ENCODE measurements at regions not wholly inside any gene's neighbourhood (a gene's known extent, or its start where the extent isn't known, plus 50 kb on each side); places are given as distances from the start of the nearest gene placed in this dataset.
A peak's percentile ranks its signal among the peaks of the same experiment; 100 is the strongest.

DNA sequence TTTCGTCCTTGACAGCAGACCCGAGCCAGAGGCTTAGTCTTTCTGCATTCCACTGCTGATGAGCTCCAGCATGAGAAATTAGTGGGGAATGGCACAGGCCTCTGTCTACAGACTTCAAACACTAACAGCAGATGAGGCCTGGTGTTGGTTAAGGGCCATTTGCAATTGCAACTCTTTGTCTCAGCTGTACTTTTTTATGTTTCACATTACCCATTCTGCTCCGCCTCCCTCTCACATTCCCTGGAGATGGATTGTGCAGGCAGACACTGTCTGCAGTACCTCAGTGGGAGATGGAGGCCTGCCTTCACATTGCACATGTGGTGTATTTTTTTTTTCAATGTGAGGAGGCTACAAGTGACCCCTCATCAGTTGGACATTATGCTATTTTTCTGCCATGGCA is 370.2 kb downstream of the DUSP10 start:
- peaks cover 0 to 7% (median 0%) of the 10 kb centered on the region in 7 donors for H3K9me3 Mint-ChIP-seq
- no peaks in the 10 kb centered on the region for H3K36me3 Mint-ChIP-seq
- ATAC-seq (ENCODE audit: low read depth in 2 of 2) (no peak), DNase-seq (no peak)
- no peaks in the 10 kb centered on the region for H3K4me1 Mint-ChIP-seq
- H3K4me3 Mint-ChIP-seq: no peak overlapping the region
- H3K27ac Mint-ChIP-seq: no peak overlapping the region
- peaks cover 0 to 18% (median 5%) of the 10 kb centered on the region in 3 donors for H3K27me3 Mint-ChIP-seq

DNA sequence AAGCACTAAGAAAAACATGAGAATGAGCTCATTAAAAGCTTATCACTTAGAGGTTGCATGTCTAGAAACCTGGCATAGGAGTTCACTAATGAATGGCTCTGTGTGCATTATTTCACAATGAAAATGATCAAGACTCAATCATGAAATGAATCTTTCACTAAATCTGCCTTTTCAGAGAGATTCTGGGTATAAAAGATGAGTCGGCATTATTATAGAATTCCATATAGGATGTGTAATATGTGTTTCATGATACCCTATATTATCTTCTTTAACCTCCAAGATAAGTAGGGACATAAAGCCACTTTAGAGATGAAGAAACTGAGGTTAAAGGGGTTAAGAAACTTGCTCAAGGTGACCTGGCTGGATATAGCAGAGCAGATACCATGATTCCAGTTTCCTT is 368.1 kb downstream of the DUSP10 start:
- DNase-seq (no peak), ATAC-seq (ENCODE audit: low read depth in 2 of 2) (no peak)
- Mint-ChIP-seq H3K36me3 (no peaks in the 10 kb centered on the region), H3K4me1 (no peaks in the 10 kb centered on the region), H3K4me3 (no peak overlapping the region), H3K27ac (peak overlapping the region in 1 of 6 donors; percentile 54), H3K27me3 (peaks cover 0 to 16% (median 5%) of the 10 kb centered on the region in 3 donors), H3K9me3 (peaks cover 0 to 3% (median 0%) of the 10 kb centered on the region in 7 donors)

DNA sequence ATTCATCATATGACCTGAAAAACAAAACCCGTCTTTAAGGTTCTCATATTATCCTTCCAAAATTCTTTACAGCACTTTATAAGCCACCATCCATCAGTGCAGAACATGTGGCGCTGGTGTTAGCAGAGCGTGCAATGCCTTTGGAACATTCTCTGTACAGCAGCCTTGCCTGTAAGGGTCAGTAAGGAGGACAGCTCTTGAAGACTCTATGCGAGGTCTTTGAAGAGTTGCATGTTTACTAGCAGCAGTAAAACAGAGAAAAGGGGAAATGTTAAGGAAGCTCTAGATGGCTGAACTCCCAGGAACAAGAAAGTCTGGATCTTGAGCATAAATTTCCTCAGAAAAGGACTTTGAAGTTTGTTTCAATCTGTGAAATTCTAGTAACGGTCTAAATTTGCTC is 365.6 kb downstream of the DUSP10 start:
- Mint-ChIP-seq H3K36me3 (no peaks in the 10 kb centered on the region), H3K4me3 (no peak overlapping the region), H3K27ac (no peak overlapping the region), H3K4me1 (no peaks in the 10 kb centered on the region), H3K27me3 (peaks cover 0 to 9% (median 9%) of the 10 kb centered on the region in 3 donors), H3K9me3 (no peaks in the 10 kb centered on the region)
- ATAC-seq (ENCODE audit: low read depth in 2 of 2) (no peak), DNase-seq (no peak)

DNA sequence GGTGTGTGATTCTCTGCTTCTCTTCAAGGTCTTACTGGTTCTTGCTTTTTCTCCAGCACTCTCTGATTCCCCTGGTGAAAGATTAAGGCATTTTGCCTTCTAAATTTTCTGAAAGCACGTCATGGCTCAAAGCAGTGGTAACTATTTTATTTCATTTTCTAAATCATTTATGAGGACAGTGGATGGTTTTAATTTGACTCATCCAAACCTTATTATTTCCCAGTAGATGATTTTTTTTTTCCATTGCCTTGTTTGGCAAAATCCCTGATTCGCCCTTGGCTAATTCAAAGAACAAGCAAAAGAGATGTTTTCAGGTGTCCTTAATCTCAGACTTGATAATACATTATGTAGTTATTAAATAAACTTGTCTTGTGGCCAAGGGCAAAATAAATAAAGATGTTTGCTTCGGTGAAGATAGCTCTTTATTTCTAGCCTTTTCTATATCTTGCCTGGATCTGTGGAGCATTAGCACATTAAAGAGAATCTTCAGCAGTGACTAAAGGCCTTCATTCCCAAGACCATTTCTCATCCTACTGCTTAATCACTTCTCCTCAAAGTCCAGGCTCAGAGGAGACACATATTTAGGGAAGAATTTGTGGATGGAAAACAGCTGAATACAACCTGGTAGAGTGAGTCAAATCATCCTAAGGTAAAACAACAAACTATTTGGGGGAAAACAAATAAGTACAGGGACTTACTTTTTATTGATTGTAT is 359.8 kb downstream of the DUSP10 start:
- no peak overlapping the region for H3K4me3 Mint-ChIP-seq
- peaks cover 0 to 6% (median 0%) of the 10 kb centered on the region in 7 donors for H3K9me3 Mint-ChIP-seq
- no peaks in the 10 kb centered on the region for H3K36me3 Mint-ChIP-seq
- ATAC-seq (ENCODE audit: low read depth in 2 of 2) (no peak), DNase-seq (no peak)
- H3K27ac Mint-ChIP-seq: no peak overlapping the region
- H3K27me3 Mint-ChIP-seq: peaks cover 0 to 12% (median 6%) of the 10 kb centered on the region in 3 donors
- H3K4me1 Mint-ChIP-seq: no peaks in the 10 kb centered on the region

DNA sequence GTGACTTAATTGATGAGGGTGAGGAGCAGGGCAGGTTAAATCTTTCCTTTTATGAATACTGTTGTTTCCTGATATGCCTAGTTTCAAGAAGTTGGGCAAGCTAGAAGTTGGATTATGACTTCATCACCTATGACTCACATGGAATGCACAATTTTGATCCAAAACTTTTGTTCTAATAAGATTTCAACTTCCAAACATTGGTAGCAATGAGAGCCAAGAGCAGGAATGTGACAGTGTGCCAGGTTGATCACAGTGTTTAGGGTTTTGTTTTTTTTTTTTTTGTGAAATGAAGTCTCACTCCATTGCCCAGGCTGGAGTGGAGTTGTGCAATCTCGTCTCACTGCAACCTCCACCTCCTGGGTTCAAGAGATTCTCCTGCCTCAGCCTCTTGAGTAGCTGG is 349.4 kb downstream of the DUSP10 start:
- Mint-ChIP-seq H3K27me3 (peaks cover 19 to 54% (median 43%) of the 10 kb centered on the region in 3 donors), H3K9me3 (peaks cover 0 to 6% (median 0%) of the 10 kb centered on the region in 7 donors), H3K27ac (no peak overlapping the region), H3K4me1 (no peaks in the 10 kb centered on the region), H3K4me3 (no peak overlapping the region), H3K36me3 (no peaks in the 10 kb centered on the region)
- no peak for ATAC-seq (ENCODE audit: low read depth in 2 of 2)
- DNase-seq: no peak

DNA sequence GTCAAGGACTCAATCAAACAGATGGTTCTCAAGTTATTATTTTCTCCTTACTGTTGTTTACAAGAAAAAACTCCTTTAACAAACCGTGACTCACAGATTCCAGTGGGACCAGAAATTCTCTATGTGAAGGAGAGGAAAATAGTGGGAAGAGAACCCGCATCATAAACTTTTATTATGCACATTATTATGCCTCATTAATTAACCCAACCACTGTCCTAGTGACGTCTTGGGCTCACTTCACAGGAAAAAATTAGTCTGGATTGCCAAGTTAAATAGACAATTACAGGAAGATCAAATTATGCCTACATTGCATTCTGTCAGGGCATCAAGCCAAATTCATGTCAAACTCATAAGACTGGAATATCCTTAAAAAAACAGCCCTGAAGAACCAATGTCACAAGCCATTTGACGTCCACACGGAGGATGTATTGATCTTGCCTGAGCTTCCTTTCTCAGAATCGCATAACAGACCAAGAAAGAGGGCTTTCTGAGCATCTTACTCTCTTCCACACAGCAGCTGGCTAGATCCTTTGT is 347.8 kb downstream of the DUSP10 start:
- ATAC-seq (ENCODE audit: low read depth in 2 of 2) (no peak), DNase-seq (no peak)
- peaks cover 22 to 53% (median 42%) of the 10 kb centered on the region in 3 donors for H3K27me3 Mint-ChIP-seq
- peaks cover 0 to 12% (median 2%) of the 10 kb centered on the region in 7 donors for H3K9me3 Mint-ChIP-seq
- H3K36me3 Mint-ChIP-seq: no peaks in the 10 kb centered on the region
- H3K27ac Mint-ChIP-seq: no peak overlapping the region
- H3K4me3 Mint-ChIP-seq: no peak overlapping the region
- H3K4me1 Mint-ChIP-seq: no peaks in the 10 kb centered on the region

DNA sequence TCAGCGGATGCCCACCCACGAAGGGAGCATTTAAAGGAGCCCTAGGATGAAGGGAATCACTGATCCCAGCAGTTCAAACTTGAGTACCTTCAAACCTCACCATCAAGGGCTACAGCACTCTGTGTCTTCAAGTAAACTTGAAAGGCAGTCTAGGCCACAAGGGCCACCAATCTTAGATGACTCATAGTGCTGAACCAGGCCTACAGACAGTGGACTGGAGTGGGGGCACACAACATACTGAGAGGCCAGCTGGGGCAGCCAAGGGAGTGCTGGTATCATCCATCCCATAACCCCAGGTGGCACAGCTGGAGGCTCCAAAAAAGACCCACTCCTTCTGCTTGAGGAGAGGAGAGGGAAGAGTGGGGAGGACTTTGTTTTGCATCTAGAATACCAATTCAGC is 345.4 kb downstream of the DUSP10 start:
- no peaks in the 10 kb centered on the region for H3K4me1 Mint-ChIP-seq
- H3K4me3 Mint-ChIP-seq: no peak overlapping the region
- H3K9me3 Mint-ChIP-seq: peaks cover 0 to 32% (median 7%) of the 10 kb centered on the region in 7 donors
- H3K27ac Mint-ChIP-seq: no peak overlapping the region
- ATAC-seq (ENCODE audit: low read depth in 2 of 2) (no peak), DNase-seq (no peak)
- peaks cover 14 to 48% (median 43%) of the 10 kb centered on the region in 3 donors for H3K27me3 Mint-ChIP-seq
- no peaks in the 10 kb centered on the region for H3K36me3 Mint-ChIP-seq

DNA sequence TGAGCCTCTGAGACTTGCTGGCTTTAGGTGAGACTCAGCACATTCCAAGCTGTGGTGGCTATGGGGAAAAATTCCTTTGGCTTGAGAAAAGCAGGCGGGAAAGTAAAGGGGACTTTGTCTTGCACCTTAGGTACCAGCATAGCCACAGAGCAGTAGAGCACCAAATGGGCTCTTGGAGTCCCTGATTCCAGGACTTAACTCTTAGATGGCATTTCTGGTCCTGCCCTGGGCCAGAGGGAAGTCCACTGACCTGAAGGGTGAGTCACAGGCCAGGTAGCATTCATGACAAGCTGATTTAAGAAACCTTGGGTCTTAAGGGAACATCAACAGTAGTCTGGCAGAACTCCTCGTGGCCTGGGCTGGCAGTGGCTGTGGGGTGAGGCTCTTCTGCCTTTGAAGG is 344.7 kb downstream of the DUSP10 start:
- Mint-ChIP-seq H3K4me1 (no peaks in the 10 kb centered on the region), H3K9me3 (peaks cover 0 to 32% (median 7%) of the 10 kb centered on the region in 7 donors), H3K36me3 (no peaks in the 10 kb centered on the region), H3K27ac (no peak overlapping the region), H3K27me3 (peaks cover 14 to 43% (median 41%) of the 10 kb centered on the region in 3 donors), H3K4me3 (no peak overlapping the region)
- ATAC-seq (ENCODE audit: low read depth in 2 of 2) (no peak), DNase-seq (no peak)

DNA sequence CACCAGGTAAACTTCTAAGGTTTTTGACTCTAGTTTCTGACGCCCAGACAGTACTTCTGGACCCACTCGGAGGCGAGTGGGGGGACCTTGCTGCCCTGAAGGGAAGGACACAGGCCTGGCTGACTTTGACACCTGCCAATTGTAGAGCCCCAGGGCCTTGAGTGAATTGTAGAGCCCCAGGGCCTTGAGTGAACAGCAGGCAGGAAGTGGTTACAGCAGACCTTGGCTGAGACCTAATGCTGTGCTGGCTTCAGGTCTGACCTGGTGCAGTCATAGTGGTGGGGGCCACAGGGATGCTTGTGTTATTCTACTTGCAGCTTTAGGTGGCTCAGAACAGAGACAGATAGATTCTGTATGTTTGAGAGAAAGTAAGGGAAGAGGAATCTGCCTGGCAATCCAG is 344.3 kb downstream of the DUSP10 start:
- no peak overlapping the region for H3K4me3 Mint-ChIP-seq
- H3K9me3 Mint-ChIP-seq: peaks cover 0 to 32% (median 7%) of the 10 kb centered on the region in 7 donors
- H3K27ac Mint-ChIP-seq: no peak overlapping the region
- no peaks in the 10 kb centered on the region for H3K4me1 Mint-ChIP-seq
- DNase-seq (no peak), ATAC-seq (ENCODE audit: low read depth in 2 of 2) (no peak)
- no peaks in the 10 kb centered on the region for H3K36me3 Mint-ChIP-seq
- H3K27me3 Mint-ChIP-seq: peaks cover 14 to 46% (median 40%) of the 10 kb centered on the region in 3 donors

DNA sequence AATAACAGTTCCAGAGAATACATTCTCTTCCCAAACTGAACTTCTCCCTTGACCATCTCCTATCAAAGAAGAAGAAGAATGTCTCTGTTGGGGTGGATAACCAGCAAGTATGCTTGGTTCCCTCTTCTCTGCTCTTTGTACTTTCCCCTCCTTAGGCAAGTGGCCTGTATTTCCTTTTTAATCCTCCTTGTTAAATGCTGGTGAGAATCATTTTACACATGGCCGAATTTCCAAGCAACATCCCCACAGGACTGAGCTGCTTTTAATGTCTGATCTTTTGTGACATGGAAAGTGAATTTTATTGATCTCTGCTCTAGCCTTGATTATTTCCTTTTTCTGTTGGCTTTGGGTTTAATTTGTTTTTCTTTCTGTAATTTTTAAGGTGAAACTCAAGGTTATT is 336.7 kb downstream of the DUSP10 start:
- H3K4me1 Mint-ChIP-seq: no peaks in the 10 kb centered on the region
- H3K27ac Mint-ChIP-seq: no peak overlapping the region
- H3K9me3 Mint-ChIP-seq: peaks cover 0 to 12% (median 2%) of the 10 kb centered on the region in 7 donors
- no peaks in the 10 kb centered on the region for H3K36me3 Mint-ChIP-seq
- no peak for DNase-seq
- ATAC-seq (ENCODE audit: low read depth in 2 of 2): no peak
- H3K27me3 Mint-ChIP-seq: peaks cover 9 to 20% (median 11%) of the 10 kb centered on the region in 3 donors
- H3K4me3 Mint-ChIP-seq: no peak overlapping the region

DNA sequence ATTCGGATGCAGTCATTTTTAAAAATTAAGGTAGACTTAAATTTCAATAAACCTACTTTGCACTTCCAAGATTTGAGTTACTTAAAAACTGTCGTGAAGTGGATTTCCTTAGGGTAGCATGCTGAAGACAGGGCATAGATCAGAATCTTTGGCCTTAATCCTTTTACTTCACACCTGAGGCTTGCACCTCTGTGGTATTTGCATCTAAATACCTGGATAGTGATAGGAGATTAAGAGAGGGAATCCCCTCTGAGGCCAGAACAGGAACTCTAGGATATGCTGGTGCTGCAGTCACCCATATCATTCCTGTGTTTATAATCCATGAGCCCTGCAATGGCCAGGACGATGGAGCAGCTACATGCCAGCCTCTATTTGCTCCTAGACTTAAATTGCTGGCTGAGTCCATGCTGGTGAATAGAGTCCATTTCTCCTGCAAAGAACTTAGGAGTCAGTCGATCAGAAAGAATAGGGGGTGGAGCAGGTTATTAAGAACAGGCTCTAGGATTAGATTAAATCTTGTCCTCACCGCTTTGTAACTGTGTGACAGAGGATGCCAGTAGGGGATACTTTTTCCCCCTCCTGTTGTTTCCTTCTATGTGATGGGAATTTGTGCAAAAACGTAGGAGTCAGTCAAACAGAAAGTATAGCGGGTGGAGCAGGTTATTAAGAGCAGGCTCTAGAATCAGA is 333.6 kb downstream of the DUSP10 start:
- no peak for DNase-seq
- no peak overlapping the region for H3K27ac Mint-ChIP-seq
- H3K36me3 Mint-ChIP-seq: no peaks in the 10 kb centered on the region
- H3K4me1 Mint-ChIP-seq: no peaks in the 10 kb centered on the region
- ATAC-seq (ENCODE audit: low read depth in 2 of 2): no peak
- no peaks in the 10 kb centered on the region for H3K9me3 Mint-ChIP-seq
- no peak overlapping the region for H3K4me3 Mint-ChIP-seq
- peaks cover 11 to 34% (median 21%) of the 10 kb centered on the region in 3 donors for H3K27me3 Mint-ChIP-seq

DNA sequence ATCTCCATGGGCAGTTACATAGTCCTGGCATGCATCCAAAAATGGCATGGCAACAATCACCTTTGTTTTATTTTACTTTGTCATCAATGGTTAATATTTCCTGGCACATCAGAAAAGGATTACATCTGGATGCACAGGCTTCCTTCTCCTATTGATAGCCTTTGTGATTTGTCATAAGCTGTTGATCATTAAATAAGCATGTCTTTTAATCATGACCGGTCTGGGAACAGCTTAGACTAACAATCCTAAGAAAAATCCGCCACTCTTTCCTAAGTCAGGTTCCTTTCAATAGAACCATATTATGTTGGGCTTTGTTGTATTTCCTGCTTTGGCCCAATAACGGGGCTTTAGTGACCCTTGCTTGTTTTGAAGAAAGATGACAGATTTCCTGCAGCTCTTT is 330.6 kb downstream of the DUSP10 start:
- Mint-ChIP-seq H3K9me3 (peaks cover 0 to 3% (median 0%) of the 10 kb centered on the region in 7 donors), H3K27ac (no peak overlapping the region), H3K27me3 (peaks cover 23 to 45% (median 29%) of the 10 kb centered on the region in 3 donors), H3K4me1 (no peaks in the 10 kb centered on the region), H3K36me3 (no peaks in the 10 kb centered on the region), H3K4me3 (no peak overlapping the region)
- DNase-seq (no peak), ATAC-seq (ENCODE audit: low read depth in 2 of 2) (no peak)

DNA sequence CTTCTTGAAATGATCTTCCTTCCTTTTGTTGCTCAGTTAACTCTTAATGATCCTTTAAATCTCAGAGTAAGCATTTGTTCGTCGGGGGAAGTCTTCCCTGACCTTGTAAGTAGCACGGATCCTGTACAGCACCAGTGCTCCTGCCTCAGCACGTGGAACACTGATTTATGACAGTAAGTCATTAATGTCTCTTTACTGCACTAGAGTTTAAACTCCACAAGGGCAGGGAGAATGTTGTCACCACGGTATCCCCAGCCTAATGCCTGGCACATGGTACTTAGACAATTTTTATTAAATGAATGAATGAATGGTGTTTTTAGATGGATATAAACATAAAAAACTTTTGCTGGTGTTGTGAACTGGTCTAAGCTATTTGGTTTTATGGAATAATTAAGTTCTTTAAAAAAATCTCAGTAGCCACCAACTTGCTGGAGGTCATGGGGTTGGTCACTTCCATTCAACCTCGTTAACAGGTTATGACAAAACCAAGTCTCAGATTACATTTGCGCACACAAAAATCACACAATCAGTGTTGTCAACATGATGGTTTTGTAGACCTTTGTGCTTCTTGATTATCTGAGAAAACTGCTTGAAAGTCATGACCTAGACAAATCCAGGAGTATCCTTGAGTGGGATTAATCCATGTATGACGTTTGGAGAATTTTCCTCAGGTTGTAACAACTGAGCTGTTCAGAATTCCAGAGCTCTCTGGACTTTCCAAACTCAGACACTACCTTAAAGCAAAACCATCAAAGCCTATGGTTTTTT is 326.9 kb downstream of the DUSP10 start:
- ATAC-seq (ENCODE audit: low read depth in 2 of 2) (no peak), DNase-seq (no peak)
- Mint-ChIP-seq H3K4me1 (no peaks in the 10 kb centered on the region), H3K9me3 (peaks cover 0 to 3% (median 0%) of the 10 kb centered on the region in 7 donors), H3K27me3 (peaks cover 20 to 30% (median 22%) of the 10 kb centered on the region in 3 donors), H3K4me3 (no peak overlapping the region), H3K27ac (no peak overlapping the region), H3K36me3 (no peaks in the 10 kb centered on the region)
